ENCODE measurements at regions not wholly inside any gene's neighbourhood (a gene's known extent, or its start where the extent isn't known, plus 50 kb on each side); places are given as distances from the start of the nearest gene placed in this dataset.
"Not testable (repeated sequence)": the region's sequence is repeated elsewhere in the genome, so short reads cannot be mapped to it uniquely, and the experiment has no call there.

DNA sequence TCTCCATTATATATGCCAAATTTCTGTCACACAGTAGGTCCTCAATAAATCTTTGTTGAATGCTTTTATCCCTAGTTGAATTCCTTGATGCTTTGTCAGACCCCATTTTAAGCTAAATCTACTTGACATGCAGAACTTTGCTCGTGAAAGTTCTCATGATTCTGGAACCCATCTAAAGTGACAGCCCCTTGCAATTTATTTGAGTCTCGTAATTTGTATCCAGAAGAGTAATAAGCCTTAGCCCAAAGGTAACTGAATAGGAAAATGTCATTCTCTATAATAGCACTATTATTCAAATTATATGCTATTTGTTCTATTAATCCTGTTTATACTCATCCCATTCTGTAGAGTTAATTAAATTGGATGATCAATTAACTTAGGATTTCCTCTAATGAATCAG lies 466.6 kb upstream of the OLFM3 start:
- no peak for DNase-seq (ENCODE audit: low read depth)
- TF ChIP-seq, protein P1, sequence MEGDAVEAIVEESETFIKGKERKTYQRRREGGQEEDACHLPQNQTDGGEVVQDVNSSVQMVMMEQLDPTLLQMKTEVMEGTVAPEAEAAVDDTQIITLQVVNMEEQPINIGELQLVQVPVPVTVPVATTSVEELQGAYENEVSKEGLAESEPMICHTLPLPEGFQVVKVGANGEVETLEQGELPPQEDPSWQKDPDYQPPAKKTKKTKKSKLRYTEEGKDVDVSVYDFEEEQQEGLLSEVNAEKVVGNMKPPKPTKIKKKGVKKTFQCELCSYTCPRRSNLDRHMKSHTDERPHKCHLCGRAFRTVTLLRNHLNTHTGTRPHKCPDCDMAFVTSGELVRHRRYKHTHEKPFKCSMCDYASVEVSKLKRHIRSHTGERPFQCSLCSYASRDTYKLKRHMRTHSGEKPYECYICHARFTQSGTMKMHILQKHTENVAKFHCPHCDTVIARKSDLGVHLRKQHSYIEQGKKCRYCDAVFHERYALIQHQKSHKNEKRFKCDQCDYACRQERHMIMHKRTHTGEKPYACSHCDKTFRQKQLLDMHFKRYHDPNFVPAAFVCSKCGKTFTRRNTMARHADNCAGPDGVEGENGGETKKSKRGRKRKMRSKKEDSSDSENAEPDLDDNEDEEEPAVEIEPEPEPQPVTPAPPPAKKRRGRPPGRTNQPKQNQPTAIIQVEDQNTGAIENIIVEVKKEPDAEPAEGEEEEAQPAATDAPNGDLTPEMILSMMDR (IDR thresholded peaks at IDR 0.05; ENCODE audit: control insufficient read depth, insufficient read depth, low read depth, low read length, missing control alignments) = no peak
- H3K4me3 ChIP-seq (ENCODE audit: control insufficient read depth, low read depth, low read length) = no peak overlapping the region

DNA sequence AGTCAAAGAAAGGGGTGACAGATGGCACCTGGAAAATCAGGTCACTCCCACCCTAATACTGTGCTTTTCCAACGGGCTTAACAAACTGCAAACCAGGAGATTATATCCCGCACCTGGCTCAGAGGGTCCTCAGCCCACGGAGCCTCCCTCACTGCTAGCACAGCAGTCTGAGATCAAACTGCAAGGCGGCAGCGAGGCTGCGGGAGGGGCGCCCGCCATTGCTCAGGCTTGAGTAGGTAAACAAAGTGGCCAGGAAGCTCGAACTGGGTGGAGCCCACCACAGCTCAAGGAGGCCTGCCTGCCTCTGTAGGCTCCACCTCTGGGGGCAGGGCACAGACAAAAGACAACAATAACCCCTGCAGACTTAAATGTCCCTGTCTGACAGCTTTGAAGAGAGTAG lies 445.6 kb upstream of the OLFM3 start:
- not testable (repeated sequence) for H3K4me3 ChIP-seq (ENCODE audit: control insufficient read depth, low read depth, low read length); DNase-seq (ENCODE audit: low read depth)

DNA sequence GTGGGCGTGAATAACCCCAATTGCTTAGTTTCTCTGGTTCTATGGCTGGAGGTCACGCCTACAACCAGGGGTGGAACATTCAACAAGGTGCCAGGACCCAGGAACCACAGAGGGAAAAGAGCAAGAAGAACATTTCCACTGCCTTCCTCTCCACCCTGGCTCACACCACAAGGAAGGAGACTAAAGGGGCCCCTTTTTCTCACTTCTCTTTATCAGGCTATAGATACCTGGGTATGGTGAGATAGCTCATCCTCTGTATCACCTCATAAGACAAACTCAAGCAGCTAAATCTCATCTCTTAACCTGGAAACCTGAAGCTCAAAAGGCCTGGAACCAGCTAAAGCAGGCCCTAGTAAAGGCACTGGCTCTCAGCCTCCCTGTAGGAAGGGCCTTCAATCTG lies 438.8 kb upstream of the OLFM3 start:
- TF ChIP-seq, protein P1 (IDR thresholded peaks at IDR 0.05; ENCODE audit: control insufficient read depth, insufficient read depth, low read depth, low read length, missing control alignments) = no peak
- DNase-seq (ENCODE audit: low read depth) = no peak
- H3K4me3 ChIP-seq (ENCODE audit: control insufficient read depth, low read depth, low read length) = no peak overlapping the region

DNA sequence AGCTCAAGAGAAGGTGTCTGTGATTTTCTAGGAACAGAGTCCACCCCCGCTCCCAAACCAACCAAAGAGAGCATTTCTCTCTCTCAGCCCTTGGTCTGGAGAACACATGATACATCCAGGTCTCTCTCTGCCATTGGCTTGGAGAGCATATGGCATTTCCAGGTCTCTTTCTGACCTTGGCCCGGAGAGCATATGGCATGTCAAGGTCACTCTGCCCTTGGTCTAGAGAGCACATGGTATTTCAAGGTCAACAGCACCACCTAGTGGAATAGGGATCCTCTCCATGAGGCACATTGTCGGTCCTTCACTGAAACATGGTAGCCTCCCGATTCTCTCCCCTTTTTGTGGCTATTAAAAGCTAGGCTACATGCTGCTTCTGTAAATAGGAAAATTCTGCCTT lies 437.7 kb upstream of the OLFM3 start:
- no peak for DNase-seq (ENCODE audit: low read depth)
- TF ChIP-seq, protein P1 (IDR thresholded peaks at IDR 0.05; ENCODE audit: control insufficient read depth, insufficient read depth, low read depth, low read length, missing control alignments) = no peak
- no peak overlapping the region for H3K4me3 ChIP-seq (ENCODE audit: control insufficient read depth, low read depth, low read length)

DNA sequence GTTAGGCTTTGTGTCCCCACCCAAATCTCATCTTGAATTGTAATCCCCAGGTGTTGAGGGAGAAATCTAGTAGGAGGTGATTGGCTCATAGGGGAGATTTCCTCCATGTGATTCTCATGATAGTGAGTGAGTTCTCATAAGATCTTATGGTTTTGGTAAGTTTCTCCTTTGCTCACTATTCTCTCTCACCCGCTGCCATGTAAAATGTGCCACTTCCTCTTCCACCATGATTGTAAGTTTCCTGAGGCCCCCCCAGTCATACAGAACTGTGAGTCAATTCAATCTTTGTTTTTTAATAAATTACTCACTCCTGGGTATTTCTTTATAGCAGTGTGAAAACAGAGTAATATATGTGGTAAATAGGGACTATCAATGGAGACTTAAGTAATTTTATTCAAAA lies 434.5 kb upstream of the OLFM3 start:
- no peak for DNase-seq (ENCODE audit: low read depth)
- H3K4me3 ChIP-seq (ENCODE audit: control insufficient read depth, low read depth, low read length) = no peak overlapping the region
- TF ChIP-seq, protein P1 (IDR thresholded peaks at IDR 0.05; ENCODE audit: control insufficient read depth, insufficient read depth, low read depth, low read length, missing control alignments) = no peak

DNA sequence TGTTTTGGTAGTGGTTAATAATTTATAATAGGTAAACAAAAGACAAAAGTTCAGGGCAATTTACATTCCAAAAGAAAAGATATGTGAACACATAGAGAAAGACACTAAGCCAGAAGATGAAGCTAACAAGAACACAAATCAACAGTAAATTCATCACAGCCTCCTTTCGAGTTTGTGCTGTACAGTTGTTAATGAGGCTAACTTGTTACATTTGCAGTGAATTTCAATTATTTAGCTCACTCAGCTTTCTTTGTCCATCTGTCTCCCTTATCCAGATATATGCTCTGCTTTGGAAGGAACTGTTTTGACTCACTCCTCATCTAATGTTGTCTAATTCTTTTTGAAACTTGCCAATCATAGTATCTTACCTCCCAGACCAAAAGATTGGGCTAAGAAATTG lies 423.3 kb upstream of the OLFM3 start:
- TF ChIP-seq, protein P1 (IDR thresholded peaks at IDR 0.05; ENCODE audit: control insufficient read depth, insufficient read depth, low read depth, low read length, missing control alignments) = no peak
- H3K4me3 ChIP-seq (ENCODE audit: control insufficient read depth, low read depth, low read length) = no peak overlapping the region
- no peak for DNase-seq (ENCODE audit: low read depth)
